ENCODE measurements at regions not wholly inside any gene's neighbourhood (a gene's known extent, or its start where the extent isn't known, plus 50 kb on each side); places are given as distances from the start of the nearest gene placed in this dataset.

DNA sequence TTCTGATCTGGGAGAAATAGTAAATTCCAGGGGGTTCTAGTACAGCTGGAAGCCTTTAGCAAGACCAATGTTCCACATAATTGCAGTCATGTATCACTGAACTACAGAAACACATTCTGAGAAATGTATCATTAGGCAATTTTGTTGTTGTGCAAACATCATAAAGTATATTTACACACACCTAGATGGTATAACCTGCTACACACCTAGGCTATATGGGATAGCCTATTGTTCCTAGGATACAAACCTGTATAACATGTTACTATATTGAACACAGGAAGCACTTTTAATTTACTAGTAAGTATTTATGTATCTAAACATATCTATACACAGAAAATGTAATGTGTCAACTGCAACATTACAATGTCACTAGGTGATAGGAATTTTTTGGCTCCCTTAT is 525.9 kb upstream of the NRSN1 start:
- Histone ChIP-seq H3K4me1 (ENCODE audit: control insufficient read depth in 1 of 2, insufficient read depth in 2 of 2, low read length in 2 of 2) (no peaks in the 10 kb centered on the region), H3K27me3 (ENCODE audit: control insufficient read depth in 1 of 2, insufficient read depth in 2 of 2, low read length in 1 of 2) (peaks cover 0 to 2% of the 10 kb centered on the region in 2 donors), H3K4me3 (ENCODE audit: low read length in 2 of 2) (no peak overlapping the region), H3K27ac (ENCODE audit: low read depth in 1 of 2, low read length in 2 of 2) (no peak overlapping the region), H3K9me3 (ENCODE audit: control insufficient read depth, low read length) (peaks cover 2% of the 10 kb centered on the region), H3K36me3 (ENCODE audit: control insufficient read depth in 1 of 2, insufficient read depth in 2 of 2, low read length in 1 of 2) (no peaks in the 10 kb centered on the region)
- DNase-seq (no peak), ATAC-seq (ENCODE audit: low FRiP score) (no peak)
- intact Hi-C loops (cut with DNase I) = no loop called here

- Histone ChIP-seq H3K27me3 (ENCODE audit: control insufficient read depth in 1 of 2, insufficient read depth in 2 of 2, low read length in 1 of 2) (peaks cover 0 to 2% of the 10 kb centered on the region in 2 donors), H3K4me3 (ENCODE audit: low read length in 2 of 2) (no peak overlapping the region), H3K36me3 (ENCODE audit: control insufficient read depth in 1 of 2, insufficient read depth in 2 of 2, low read length in 1 of 2) (no peaks in the 10 kb centered on the region), H3K27ac (ENCODE audit: low read depth in 1 of 2, low read length in 2 of 2) (no peak overlapping the region), H3K9me3 (ENCODE audit: control insufficient read depth, low read length) (peaks cover 2% of the 10 kb centered on the region), H3K4me1 (ENCODE audit: control insufficient read depth in 1 of 2, insufficient read depth in 2 of 2, low read length in 2 of 2) (no peaks in the 10 kb centered on the region)
- 36 to 38% methylated on average over 1 of the region's 1 CpG for WGBS, 2 donors
- intact Hi-C loops (cut with DNase I) = no loop called here
- no peak for DNase-seq
- no peak for ATAC-seq (ENCODE audit: low FRiP score)
Observed at GRCh38 chr6:23601811-23602345, 524.1 kb upstream of the NRSN1 start.

- Histone ChIP-seq H3K4me1 (ENCODE audit: control insufficient read depth in 1 of 2, insufficient read depth in 2 of 2, low read length in 2 of 2) (no peaks in the 10 kb centered on the region), H3K9me3 (ENCODE audit: control insufficient read depth, low read length) (no peaks in the 10 kb centered on the region), H3K27me3 (ENCODE audit: control insufficient read depth in 1 of 2, insufficient read depth in 2 of 2, low read length in 1 of 2) (no peaks in the 10 kb centered on the region), H3K27ac (ENCODE audit: low read depth in 1 of 2, low read length in 2 of 2) (no peak overlapping the region), H3K4me3 (ENCODE audit: low read length in 2 of 2) (no peak overlapping the region), H3K36me3 (ENCODE audit: control insufficient read depth in 1 of 2, insufficient read depth in 2 of 2, low read length in 1 of 2) (no peaks in the 10 kb centered on the region)
- DNase-seq (no peak), ATAC-seq (ENCODE audit: low FRiP score) (no peak)
- WGBS, 2 donors = 42 to 44% methylated on average over 5 of the region's 5 CpGs
- intact Hi-C loops (cut with DNase I) = no loop called here
Observed at GRCh38 chr6:23608931-23609435, 517.0 kb upstream of the NRSN1 start.

- Histone ChIP-seq H3K36me3 (ENCODE audit: control insufficient read depth in 1 of 2, insufficient read depth in 2 of 2, low read length in 1 of 2) (no peaks in the 10 kb centered on the region), H3K27me3 (ENCODE audit: control insufficient read depth in 1 of 2, insufficient read depth in 2 of 2, low read length in 1 of 2) (no peaks in the 10 kb centered on the region), H3K4me1 (ENCODE audit: control insufficient read depth in 1 of 2, insufficient read depth in 2 of 2, low read length in 2 of 2) (no peaks in the 10 kb centered on the region), H3K4me3 (ENCODE audit: low read length in 2 of 2) (no peak overlapping the region), H3K27ac (ENCODE audit: low read depth in 1 of 2, low read length in 2 of 2) (no peak overlapping the region), H3K9me3 (ENCODE audit: control insufficient read depth, low read length) (no peaks in the 10 kb centered on the region)
- intact Hi-C loops (cut with DNase I) = no loop called here
- WGBS, 2 donors = 66 to 72% methylated on average over 6 of the region's 6 CpGs
- DNase-seq (no peak), ATAC-seq (ENCODE audit: low FRiP score) (no peak)
Observed at GRCh38 chr6:23611776-23612381, 514.1 kb upstream of the NRSN1 start.

GRCh38 chr6:23618366-23618765 is 507.6 kb upstream of the NRSN1 start:
- ATAC-seq (ENCODE audit: low FRiP score) = no peak

GRCh38 chr6:23620911-23621401 is 505.1 kb upstream of the NRSN1 start:
- no peaks in the 10 kb centered on the region for H3K36me3 ChIP-seq (ENCODE audit: control insufficient read depth in 1 of 2, insufficient read depth in 2 of 2, low read length in 1 of 2)
- 19 to 22% methylated on average over 5 of the region's 5 CpGs for WGBS, 2 donors
- H3K9me3 ChIP-seq (ENCODE audit: control insufficient read depth, low read length) = no peaks in the 10 kb centered on the region
- no peak overlapping the region for H3K27ac ChIP-seq (ENCODE audit: low read depth in 1 of 2, low read length in 2 of 2)
- intact Hi-C loops (cut with DNase I) = no loop called here
- no peaks in the 10 kb centered on the region for H3K27me3 ChIP-seq (ENCODE audit: control insufficient read depth in 1 of 2, insufficient read depth in 2 of 2, low read length in 1 of 2)
- no peak for DNase-seq
- no peaks in the 10 kb centered on the region for H3K4me1 ChIP-seq (ENCODE audit: control insufficient read depth in 1 of 2, insufficient read depth in 2 of 2, low read length in 2 of 2)
- no peak for ATAC-seq (ENCODE audit: low FRiP score)
- H3K4me3 ChIP-seq (ENCODE audit: low read length in 2 of 2) = no peak overlapping the region

More at GRCh38 chr6:23618366-23618765, 507.6 kb upstream of the NRSN1 start:
- intact Hi-C loops (cut with DNase I) = no loop called here
- Histone ChIP-seq H3K4me3 (ENCODE audit: low read length in 2 of 2) (no peak overlapping the region), H3K27me3 (ENCODE audit: control insufficient read depth in 1 of 2, insufficient read depth in 2 of 2, low read length in 1 of 2) (no peaks in the 10 kb centered on the region), H3K36me3 (ENCODE audit: control insufficient read depth in 1 of 2, insufficient read depth in 2 of 2, low read length in 1 of 2) (no peaks in the 10 kb centered on the region), H3K9me3 (ENCODE audit: control insufficient read depth, low read length) (no peaks in the 10 kb centered on the region), H3K4me1 (ENCODE audit: control insufficient read depth in 1 of 2, insufficient read depth in 2 of 2, low read length in 2 of 2) (no peaks in the 10 kb centered on the region), H3K27ac (ENCODE audit: low read depth in 1 of 2, low read length in 2 of 2) (no peak overlapping the region)
- no peak for DNase-seq

- H3K4me3 ChIP-seq (ENCODE audit: low read length in 2 of 2) = no peak overlapping the region
- ATAC-seq (ENCODE audit: low FRiP score) (no peak), DNase-seq (no peak)
- no peak overlapping the region for H3K27ac ChIP-seq (ENCODE audit: low read depth in 1 of 2, low read length in 2 of 2)
- H3K9me3 ChIP-seq (ENCODE audit: control insufficient read depth, low read length) = peaks cover 2% of the 10 kb centered on the region
- WGBS, 2 donors = 72 to 76% methylated on average over 6 of the region's 6 CpGs
- no peaks in the 10 kb centered on the region for H3K4me1 ChIP-seq (ENCODE audit: control insufficient read depth in 1 of 2, insufficient read depth in 2 of 2, low read length in 2 of 2)
- H3K36me3 ChIP-seq (ENCODE audit: control insufficient read depth in 1 of 2, insufficient read depth in 2 of 2, low read length in 1 of 2) = no peaks in the 10 kb centered on the region
- intact Hi-C loops (cut with DNase I) = no loop called here
- H3K27me3 ChIP-seq (ENCODE audit: control insufficient read depth in 1 of 2, insufficient read depth in 2 of 2, low read length in 1 of 2) = no peaks in the 10 kb centered on the region
Observed at GRCh38 chr6:23630726-23631635, 495.0 kb upstream of the NRSN1 start.

DNA sequence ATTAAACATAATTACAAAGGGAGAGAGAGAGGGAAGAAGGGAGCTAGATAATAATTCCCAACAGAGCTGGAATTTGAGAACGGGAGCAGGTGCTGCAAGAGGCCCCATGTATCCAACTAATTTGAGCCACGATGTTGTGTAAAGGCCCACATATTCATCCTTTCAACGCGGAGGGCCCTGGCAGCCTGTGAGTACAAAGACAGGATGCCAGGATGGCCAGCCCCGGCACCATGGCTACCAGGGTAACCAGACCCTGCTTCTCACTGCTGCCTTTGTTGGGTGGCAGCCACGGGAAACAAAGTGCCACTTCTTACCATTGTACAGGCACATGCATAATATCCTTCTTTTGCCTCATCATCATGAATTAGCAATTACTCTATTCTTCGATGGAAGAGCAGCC is 492.0 kb upstream of the NRSN1 start:
- H3K4me1 ChIP-seq (ENCODE audit: control insufficient read depth in 1 of 2, insufficient read depth in 2 of 2, low read length in 2 of 2) = no peaks in the 10 kb centered on the region
- no peak for ATAC-seq (ENCODE audit: low FRiP score)
- peaks cover 2% of the 10 kb centered on the region for H3K9me3 ChIP-seq (ENCODE audit: control insufficient read depth, low read length)
- H3K27me3 ChIP-seq (ENCODE audit: control insufficient read depth in 1 of 2, insufficient read depth in 2 of 2, low read length in 1 of 2) = no peaks in the 10 kb centered on the region
- H3K27ac ChIP-seq (ENCODE audit: low read depth in 1 of 2, low read length in 2 of 2) = no peak overlapping the region
- intact Hi-C loops (cut with DNase I) = no loop called here
- 91% methylated on average over 7 of the region's 7 CpGs for WGBS, 2 donors
- no peak overlapping the region for H3K4me3 ChIP-seq (ENCODE audit: low read length in 2 of 2)
- no peak for DNase-seq
- H3K36me3 ChIP-seq (ENCODE audit: control insufficient read depth in 1 of 2, insufficient read depth in 2 of 2, low read length in 1 of 2) = no peaks in the 10 kb centered on the region
